PC-3 (cell line): ENCODE measurements at regions not wholly inside any gene's neighbourhood (a gene's known extent, or its start where the extent isn't known, plus 50 kb on each side); places are given as distances from the start of the nearest gene placed in this dataset.

Experiments
- ATAC-seq: fragments of 200-7000 bp; cut with Tn5 transposase; 2 replicates; pipeline ENCODE4 v1.9.1; 2020; ENCODE audit warnings: mild to moderate bottlenecking, moderate library complexity
- BruUV-seq: library from RNA; stranded (reverse); fragments of 400-500 nt; replicated peaks from 2 replicates; lab custom pipeline; 2021; lab: Mats Ljungman, UMichigan
- CTCF ChIA-PET: fragments of 300-600 bp; sonication (Branson Sonifier 250); formaldehyde crosslinking; loops from one replicate; lab custom pipeline; 2022; ENCODE audit warnings: antibody characterized with exemption; lab: Charles Lee
- POLR2A ChIA-PET: fragments of 300-600 bp; sonication (Branson Sonifier 250); formaldehyde crosslinking; loops from one replicate; lab custom pipeline; 2022; ENCODE audit warnings: antibody characterized with exemption; ENCODE audit not compliant: unreplicated experiment; lab: Charles Lee
- DNase-seq: peaks from one replicate; pipeline ENCODE4 v3.0.0-alpha.2; 2015
- H2AFZ ChIP-seq: fragments of 300-600 bp; sonication (generic); 2 replicates; pipeline ENCODE4 v1.6.0; 2016; ENCODE audit warnings: antibody characterized with exemption, low read length
- H3F3A ChIP-seq: fragments of 300-600 bp; sonication (generic); one replicate; pipeline ENCODE4 v1.6.0; 2017; ENCODE audit warnings: antibody characterized with exemption, low read length, control low read depth, mild to moderate bottlenecking; ENCODE audit not compliant: unreplicated experiment
- H3K27ac ChIP-seq: fragments of 300-600 bp; sonication (generic); 2 replicates; pipeline ENCODE4 v1.5.1; 2016; ENCODE audit warnings: mild to moderate bottlenecking, low read length
- H3K27me3 ChIP-seq: fragments of 300-600 bp; sonication (generic); 2 replicates; pipeline ENCODE4 v1.6.1; 2016; ENCODE audit warnings: low read length, mixed read lengths
- H3K36me3 ChIP-seq: fragments of 300-600 bp; sonication (generic); 2 replicates; pipeline ENCODE4 v1.6.1; 2016; ENCODE audit warnings: low read depth, mixed run types, low read length, mixed read lengths
- H3K4me1 ChIP-seq: fragments of 300-600 bp; sonication (generic); 2 replicates; pipeline ENCODE4 v1.5.1; 2016; ENCODE audit warnings: low read length; ENCODE audit not compliant: insufficient read depth
- H3K4me2 ChIP-seq: fragments of 300-600 bp; sonication (generic); 2 replicates; pipeline ENCODE4 v1.6.0; 2016; ENCODE audit warnings: low read length
- H3K4me3 ChIP-seq: fragments of 300-600 bp; sonication (generic); 2 replicates; pipeline ENCODE4 v1.5.1; 2016; ENCODE audit warnings: mild to moderate bottlenecking, low read length, mixed read lengths
- H3K79me2 ChIP-seq: fragments of 300-600 bp; sonication (generic); 2 replicates; pipeline ENCODE4 v1.6.1; 2017; ENCODE audit warnings: low read length, mixed read lengths
- H3K9ac ChIP-seq: fragments of 300-600 bp; sonication (generic); 2 replicates; pipeline ENCODE4 v1.6.0; 2016; ENCODE audit warnings: mild to moderate bottlenecking, low read length
- H3K9me2 ChIP-seq: fragments of 300-600 bp; sonication (generic); replicated peaks from 2 replicates; pipeline ENCODE4 v1.6.1; 2016; ENCODE audit warnings: mixed run types, low read length, mixed read lengths
- H3K9me3 ChIP-seq: fragments of 300-600 bp; sonication (generic); 2 replicates; pipeline ENCODE4 v1.6.1; 2016; ENCODE audit warnings: low read length, mixed read lengths
- H4K20me1 ChIP-seq: fragments of 300-600 bp; sonication (generic); 2 replicates; pipeline ENCODE4 v1.6.1; 2016; ENCODE audit warnings: low read length, mixed read lengths
- CTCF ChIP-seq: fragments of 300-600 bp; sonication (generic); conservative IDR thresholded peaks from 2 replicates; pipeline ENCODE4 v1.5.1; 2017; ENCODE audit warnings: antibody characterized with exemption, low read depth, mild to moderate bottlenecking, low read length
- EZH2 ChIP-seq: fragments of 300-600 bp; sonication (generic); IDR thresholded peaks from one replicate; pipeline ENCODE4 v1.6.1; 2017; ENCODE audit warnings: antibody characterized with exemption, mild to moderate bottlenecking, low read length; ENCODE audit not compliant: unreplicated experiment
- EZH2phosphoT487 ChIP-seq: fragments of 300-600 bp; sonication (generic); IDR thresholded peaks from 2 replicates; pipeline ENCODE4 v1.6.1; 2018; ENCODE audit warnings: mild to moderate bottlenecking, antibody characterized with exemption, low read length, borderline replicate concordance
- intact Hi-C: fragments of 100-400 bp; cut with micrococcal nuclease; formaldehyde crosslinking; loops from 2 replicates; pipeline ENCODE4 v1.9.0; 2023

- no peak overlapping the region for H3K27ac ChIP-seq
- no peak overlapping the region for H3K9ac ChIP-seq
- peaks cover 30% of the 10 kb centered on the region for H3K27me3 ChIP-seq
- no peaks in the 10 kb centered on the region for H3F3A ChIP-seq
- no peaks in the 10 kb centered on the region for H3K36me3 ChIP-seq
- TF ChIP-seq CTCF (no peak), EZH2 (no peak), EZH2phosphoT487 (no peak)
- intact Hi-C loops: no loop called here
- no peaks in the 10 kb centered on the region for H3K9me3 ChIP-seq
- CTCF ChIA-PET: no interaction called here
- H3K4me2 ChIP-seq: no peak overlapping the region
- no peak overlapping the region for H2AFZ ChIP-seq
- no peaks in the 10 kb centered on the region for H3K9me2 ChIP-seq
- POLR2A ChIA-PET: no interaction called here
- BruUV-seq: no TSS peak
- DNase-seq (no peak), ATAC-seq (no peak)
- H3K79me2 ChIP-seq: no peaks in the 10 kb centered on the region
- no peaks in the 10 kb centered on the region for H4K20me1 ChIP-seq
- no peak overlapping the region for H3K4me3 ChIP-seq
- H3K4me1 ChIP-seq: no peaks in the 10 kb centered on the region
Measured at GRCh38 chr15:70172566-70173225, 75.0 kb upstream of the TLE3 start.

GRCh38 chr15:70172124-70172523 lies 74.4 kb upstream of the TLE3 start:
- TF ChIP-seq CTCF (no peak), EZH2 (no peak), EZH2phosphoT487 (no peak)
- ATAC-seq (no peak), DNase-seq (no peak)
- no peaks in the 10 kb centered on the region for H3K9me3 ChIP-seq
- peaks cover 30% of the 10 kb centered on the region for H3K27me3 ChIP-seq
- no peaks in the 10 kb centered on the region for H3F3A ChIP-seq
- ChIA-PET POLR2A (no interaction called here), CTCF (no interaction called here)
- H2AFZ ChIP-seq: no peak overlapping the region
- H3K4me1 ChIP-seq: no peaks in the 10 kb centered on the region
- no TSS peak for BruUV-seq
- no peaks in the 10 kb centered on the region for H3K79me2 ChIP-seq
- no peaks in the 10 kb centered on the region for H3K36me3 ChIP-seq
- H3K4me2 ChIP-seq: no peak overlapping the region
- no peak overlapping the region for H3K9ac ChIP-seq
- H3K27ac ChIP-seq: no peak overlapping the region
- no peak overlapping the region for H3K4me3 ChIP-seq
- intact Hi-C loops: no loop called here
- no peaks in the 10 kb centered on the region for H3K9me2 ChIP-seq
- no peaks in the 10 kb centered on the region for H4K20me1 ChIP-seq

GRCh38 chr15:70171256-70171886 lies 73.7 kb upstream of the TLE3 start:
- Histone ChIP-seq H4K20me1 (no peaks in the 10 kb centered on the region), H3K36me3 (no peaks in the 10 kb centered on the region), H3K9me3 (no peaks in the 10 kb centered on the region), H3K9ac (no peak overlapping the region), H2AFZ (no peak overlapping the region), H3K27ac (no peak overlapping the region), H3K79me2 (no peaks in the 10 kb centered on the region), H3K4me1 (no peaks in the 10 kb centered on the region), H3K27me3 (peaks cover 30% of the 10 kb centered on the region), H3K9me2 (no peaks in the 10 kb centered on the region), H3K4me3 (no peak overlapping the region), H3K4me2 (no peak overlapping the region), H3F3A (no peaks in the 10 kb centered on the region)
- POLR2A ChIA-PET: no interaction called here
- ATAC-seq (no peak), DNase-seq (no peak)
- intact Hi-C loops: no loop called here
- no TSS peak for BruUV-seq
- TF ChIP-seq EZH2: no peak
- no peak for TF ChIP-seq CTCF
- TF ChIP-seq EZH2phosphoT487: no peak
- CTCF ChIA-PET: no interaction called here
